GM18498 (cell line): ENCODE measurements at regions not wholly inside any gene's neighbourhood (a gene's known extent, or its start where the extent isn't known, plus 50 kb on each side); places are given as distances from the start of the nearest gene placed in this dataset.

ENCODE experiments used
- ATAC-seq: cut with Tn5 transposase; IDR thresholded peaks from one replicate; pipeline ENCODE4 v1.9.1; 2021; ENCODE audit warnings: mild to moderate bottlenecking, moderate library complexity; ENCODE audit not compliant: unreplicated experiment

DNA sequence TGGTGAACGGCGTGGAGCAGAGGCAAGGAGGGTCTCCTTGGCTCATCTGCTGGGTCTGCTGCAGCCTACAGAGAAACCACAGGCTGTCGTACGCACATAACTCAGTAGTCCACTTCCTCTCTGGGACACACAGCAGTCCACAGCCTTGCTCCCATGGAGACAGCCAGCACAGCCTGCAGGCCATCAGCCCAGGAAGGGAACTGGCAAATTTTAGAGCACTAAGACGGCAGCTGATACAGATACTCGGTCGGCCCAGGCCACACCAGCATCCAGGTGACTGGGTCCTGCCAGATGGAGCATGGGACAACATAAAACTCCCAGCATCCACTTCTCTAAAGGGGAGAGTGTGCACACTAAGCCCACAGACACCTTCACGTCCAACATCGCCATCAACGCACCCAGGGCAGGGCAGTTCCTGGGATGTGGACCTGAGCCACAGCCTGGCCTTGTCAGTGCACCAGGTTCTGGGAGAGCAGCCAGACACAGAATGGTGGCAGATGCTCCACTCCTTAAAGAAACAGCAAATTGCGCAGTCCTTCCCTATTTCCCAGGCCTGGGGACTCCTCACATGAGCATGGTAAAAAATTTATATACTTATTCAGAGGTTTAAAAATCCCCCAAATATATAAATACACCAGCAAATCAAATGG lies 247.1 kb upstream of the RAB4A start:
- no peak for ATAC-seq

DNA sequence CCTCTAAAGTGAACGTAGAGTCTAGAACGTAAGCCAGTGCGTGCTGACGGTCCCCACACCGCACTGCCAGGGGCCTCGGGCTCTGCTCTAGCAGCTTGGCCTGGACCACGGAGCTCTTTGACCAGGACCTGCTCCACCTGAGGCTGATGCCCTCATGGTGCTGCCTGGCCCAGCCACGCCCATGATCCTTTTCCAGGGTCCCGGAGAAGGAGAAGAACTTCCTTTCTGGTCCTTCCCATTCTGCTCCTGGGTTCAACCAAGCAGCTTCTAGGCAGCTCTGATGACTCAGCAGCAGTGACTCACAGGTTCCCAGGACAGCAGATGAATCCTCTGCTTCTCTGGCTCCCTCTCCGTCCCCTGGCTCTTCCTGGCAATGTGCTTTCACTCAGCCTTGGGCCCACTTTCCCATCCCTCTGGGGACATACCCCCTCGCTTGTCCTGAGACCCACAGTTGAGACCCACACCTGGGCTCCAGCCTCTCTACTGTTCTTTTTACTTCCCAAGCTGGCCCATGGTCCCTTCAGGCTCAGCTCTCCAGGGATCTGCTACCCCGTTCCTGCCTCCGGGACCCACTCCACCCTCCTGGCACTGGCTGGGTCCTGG lies 246.3 kb upstream of the RAB4A start:
- ATAC-seq, result no peak

DNA sequence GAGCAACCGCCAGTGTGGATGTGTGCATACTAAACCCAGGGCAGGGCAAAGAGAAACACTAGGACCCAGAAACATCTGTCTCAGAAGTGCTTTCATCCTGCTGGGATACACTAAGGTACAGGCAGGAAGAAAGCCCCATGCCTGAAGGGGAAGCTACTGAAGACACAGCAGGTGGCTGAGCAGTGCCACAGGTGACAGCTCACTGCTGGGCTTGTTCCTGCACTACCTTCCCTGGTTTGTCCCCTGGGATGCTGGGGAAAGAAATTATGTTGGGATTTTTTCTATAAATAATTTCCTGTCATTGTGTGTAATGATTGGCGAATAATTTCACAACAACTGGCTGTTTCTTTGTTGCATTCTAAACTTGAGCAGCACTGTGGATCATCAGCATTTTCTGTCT lies 245.3 kb upstream of the RAB4A start:
- ATAC-seq, result no peak

DNA sequence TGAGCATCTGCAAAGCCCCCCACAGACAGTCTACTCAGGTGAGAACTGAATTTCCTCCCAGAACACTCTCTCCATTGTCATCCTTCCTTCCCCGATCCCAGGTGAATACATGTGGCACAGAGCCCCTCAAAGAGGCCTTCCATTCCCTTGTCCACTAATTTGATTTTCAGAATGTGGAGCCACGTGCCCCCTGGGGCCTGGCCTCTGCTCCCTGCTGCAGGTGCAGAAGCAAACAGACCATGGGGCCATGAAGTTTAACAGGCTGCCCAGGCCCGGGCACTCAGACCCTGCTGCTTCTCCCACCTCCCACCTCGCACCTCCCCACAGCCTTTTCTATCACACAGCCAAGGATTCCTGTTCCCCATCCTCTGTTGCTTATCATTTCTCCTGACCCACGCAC lies 243.8 kb upstream of the RAB4A start:
- ATAC-seq, result no peak

DNA sequence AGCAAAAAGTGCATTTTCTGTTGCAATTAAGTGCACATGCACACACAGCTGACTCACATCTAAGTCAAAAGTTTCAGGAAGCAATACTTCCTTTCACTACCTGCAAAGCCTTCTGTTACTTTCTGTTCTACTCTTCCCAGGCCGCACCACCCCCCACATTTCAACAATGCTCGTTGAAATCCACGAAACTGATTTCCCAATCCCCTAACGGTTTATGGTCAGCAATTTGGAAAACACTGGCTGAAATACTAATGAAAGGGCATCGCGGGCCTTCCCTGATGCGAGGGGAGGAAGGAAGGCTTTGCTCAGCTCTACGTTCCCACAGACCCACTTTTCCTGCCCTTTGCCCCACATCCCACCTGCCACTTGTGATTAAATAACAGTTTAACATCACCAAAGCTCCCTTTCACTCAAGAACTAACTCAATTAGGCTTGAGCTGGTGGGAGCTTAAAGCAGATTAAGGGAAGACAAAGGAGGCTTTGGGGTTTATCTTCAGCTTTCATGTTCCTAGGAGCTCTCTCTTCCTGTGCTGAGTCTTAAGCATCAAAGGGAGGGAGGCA lies 243.2 kb upstream of the RAB4A start:
- peak; percentile 62 for ATAC-seq

DNA sequence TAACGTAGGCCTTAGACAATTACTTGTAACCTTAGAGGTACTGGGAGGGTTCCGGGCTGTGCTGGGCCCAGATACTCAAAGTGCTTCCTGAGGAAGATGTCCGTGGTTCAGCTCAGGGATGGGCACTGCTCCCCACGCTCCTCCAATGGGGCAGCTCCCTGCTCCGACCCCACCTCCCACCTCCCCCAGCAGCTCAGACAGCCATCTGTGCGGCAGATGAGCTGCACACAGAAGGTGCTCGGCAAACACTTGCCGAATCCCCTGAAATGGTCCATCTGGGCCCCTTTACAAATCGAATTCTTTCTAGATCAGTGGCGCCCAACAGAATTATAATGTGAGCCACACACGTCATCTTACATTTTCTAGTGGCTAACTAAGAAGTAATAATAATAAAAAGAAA lies 242.4 kb upstream of the RAB4A start:
- ATAC-seq, result no peak

DNA sequence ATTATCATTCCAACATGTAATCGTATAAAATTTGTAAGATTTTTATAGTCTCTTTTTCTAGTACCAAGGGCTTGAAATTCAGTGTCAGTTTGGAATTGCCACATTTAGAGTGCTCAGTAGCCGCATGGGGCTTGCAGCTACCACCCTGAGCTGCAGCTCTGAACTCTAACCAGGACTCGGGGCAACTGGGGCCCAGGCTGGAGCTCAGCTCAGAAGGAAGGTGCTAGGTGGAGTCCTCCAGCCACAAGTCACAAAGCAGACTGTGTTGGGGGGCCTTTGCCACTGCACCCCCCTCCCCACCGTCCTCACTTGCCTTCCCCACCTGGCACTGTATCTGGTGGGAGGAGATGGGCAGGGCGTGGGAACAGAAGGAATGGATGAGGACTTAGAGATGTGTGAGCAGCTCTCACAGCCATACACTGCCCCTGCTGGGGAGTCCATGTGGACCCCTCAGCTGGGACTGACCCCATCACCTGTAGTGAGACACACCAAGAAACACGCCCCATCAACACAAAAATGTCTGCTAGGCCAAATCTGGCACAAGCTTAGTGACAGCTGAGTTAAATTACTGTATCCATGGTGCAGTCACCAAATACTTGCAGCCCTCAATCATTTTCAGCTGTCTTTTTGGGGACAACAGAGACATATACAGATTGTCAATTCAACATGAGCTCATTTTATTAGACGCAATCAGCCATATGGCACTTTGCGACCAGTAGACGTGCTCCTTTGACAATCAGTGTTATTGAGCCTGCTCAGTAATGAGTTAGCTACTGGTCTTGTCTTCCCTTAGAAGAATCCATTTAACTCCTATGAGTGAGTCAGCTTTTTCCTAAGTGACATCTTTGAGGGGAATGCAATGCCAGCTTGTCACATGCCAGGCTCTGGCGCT lies 241.7 kb upstream of the RAB4A start:
- ATAC-seq, result no peak

DNA sequence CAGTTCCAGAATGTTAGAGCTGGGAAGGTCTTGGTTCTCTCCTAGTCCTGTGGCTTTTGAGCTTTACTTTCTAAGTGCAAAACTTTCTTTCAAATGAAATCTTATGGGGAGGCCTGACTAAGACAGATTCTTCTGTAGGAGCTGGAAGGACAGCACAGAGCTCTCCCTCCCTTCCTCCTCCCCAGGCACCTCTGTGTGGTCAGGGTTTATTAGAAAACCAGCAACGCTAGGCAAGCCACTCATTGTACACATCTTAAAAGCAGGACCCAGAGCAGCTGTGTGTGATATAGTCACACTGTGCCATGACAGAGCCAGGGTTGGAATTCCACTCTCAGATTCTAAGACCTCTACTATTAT lies 241.1 kb upstream of the RAB4A start:
- ATAC-seq, result no peak

DNA sequence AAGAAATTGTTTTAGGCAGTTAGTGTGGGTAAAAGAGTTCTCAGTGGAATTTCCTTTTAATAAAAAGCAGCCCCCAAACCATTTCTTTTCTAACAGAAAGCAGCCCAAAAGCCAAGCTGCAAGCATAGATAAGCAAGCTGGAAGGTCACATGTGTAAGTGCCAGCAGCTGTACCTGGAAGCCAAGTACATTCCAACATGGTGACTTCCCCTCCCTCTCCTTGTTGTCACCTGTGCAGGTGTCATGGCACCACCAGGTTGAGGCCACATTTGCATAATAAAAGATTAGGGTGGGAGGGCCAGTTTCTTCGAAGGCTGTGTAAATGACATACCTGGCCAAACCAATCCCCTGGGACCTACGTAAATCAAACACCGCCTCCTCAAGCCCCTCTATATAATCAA lies 240.3 kb upstream of the RAB4A start:
- no peak for ATAC-seq

DNA sequence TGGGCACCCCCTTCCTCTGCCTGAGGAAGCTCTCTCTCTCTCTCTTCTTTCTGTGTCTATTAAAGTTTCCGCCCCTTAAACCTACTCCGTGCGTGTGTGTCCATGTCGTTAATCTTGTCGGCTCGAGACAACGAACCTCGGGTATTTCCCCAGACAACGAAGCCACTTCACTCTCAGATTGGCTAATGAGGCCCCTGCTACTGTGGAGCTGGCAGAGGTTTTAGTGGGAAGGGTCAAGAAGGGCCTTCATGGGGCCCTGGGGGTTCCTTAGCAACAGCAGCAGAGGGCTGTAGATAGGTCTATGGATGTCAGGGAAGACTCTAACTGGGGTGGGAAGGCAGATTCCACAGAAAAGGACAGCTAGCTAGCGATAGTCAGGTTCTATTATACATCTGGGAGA lies 239.8 kb upstream of the RAB4A start:
- no peak for ATAC-seq

DNA sequence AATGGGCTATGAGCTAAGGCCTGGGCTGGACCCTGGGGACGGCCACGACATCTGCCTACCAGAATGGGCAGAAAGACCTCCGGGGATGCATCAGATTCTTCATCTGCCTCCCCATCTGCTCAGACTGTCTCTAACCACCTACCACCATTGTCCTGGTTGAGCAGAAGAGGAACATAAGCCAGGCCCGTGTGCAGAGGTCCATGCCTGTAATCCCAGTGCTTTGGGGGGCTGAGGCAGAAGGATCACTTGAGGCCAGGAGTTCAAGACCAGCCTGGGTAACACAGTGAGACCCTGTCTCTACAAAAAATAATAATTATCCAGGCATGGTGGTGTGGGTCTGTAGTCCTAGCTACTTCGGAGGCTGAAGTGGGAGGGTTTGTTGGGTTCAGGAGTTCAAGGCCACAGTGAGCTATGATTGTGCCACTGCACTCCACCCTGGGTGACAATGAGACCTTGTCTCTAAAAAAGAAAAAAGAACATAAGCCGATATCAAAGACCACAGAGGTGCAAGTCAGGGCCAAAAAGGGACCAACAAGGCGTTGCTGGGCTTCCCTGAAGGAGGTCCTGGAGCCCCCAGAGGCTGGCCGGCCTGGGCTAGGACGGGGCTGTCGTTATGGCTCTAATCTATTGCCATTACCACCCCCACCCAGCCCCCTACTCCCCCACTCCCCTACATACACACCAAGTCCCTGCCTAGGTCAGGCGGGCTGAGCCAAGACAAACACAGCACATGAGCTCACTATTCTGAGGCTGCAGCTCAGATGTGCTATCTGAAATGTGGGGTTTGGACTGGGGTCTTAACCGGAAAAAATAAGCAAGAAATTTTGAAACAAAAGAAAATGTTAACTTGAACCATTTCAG lies 239.2 kb upstream of the RAB4A start:
- ATAC-seq, result no peak

DNA sequence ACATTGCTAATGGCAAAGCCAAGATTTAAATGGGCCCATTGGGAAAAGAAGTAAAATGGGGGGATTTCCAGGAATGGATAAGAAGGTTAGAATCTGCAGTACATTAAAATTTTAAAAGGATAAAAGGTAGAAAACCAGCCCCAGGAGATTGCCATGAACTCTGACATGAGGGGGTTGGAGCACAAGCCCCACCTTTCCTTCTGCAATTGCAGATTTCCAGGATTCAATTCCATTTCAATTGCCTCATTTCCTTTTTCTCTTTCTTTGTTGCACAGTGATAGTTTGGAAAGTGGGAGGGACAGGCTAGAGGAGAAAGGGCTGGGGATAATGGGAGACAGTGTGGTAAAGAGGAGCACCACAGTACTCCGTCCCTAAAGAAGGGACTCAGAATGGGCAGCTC lies 238.5 kb upstream of the RAB4A start:
- ATAC-seq, result no peak

DNA sequence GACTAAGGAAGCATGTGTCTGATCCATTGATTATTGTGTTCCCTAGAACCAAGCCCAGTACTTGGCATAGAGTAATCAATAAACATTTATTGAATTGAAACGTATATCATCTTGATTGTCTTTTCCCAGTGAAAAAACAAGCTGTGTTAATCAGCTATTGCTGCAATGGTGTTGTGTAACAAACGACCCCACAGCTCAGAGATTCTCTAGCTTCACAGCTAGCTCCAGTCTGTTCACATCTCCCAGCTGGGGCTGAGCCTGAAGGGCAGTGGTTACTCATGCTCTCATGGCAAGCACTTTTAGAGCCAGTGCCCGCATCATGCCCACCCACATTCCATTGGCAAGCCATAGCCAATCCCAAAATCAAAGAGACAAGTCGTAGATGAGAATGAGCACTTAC lies 237.4 kb upstream of the RAB4A start:
- no peak for ATAC-seq

DNA sequence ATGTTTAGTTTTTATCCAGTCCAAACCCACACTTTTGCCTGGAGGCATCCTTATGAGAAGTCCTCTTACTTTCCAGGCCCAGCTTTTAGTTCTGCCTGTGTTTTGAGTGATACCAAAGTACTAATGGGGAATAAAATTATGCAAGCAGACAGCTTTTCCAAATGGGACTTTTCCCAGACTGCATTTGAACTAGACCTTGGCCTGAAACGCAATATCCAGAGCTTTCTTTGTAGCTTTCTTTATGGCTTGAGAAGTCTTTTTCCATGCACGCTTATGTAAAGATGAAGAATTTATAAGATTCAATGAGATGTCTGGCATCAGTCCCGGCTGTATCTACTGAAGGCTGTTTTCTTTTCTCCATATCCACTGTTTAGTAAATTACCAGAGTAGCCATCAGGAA lies 236.6 kb upstream of the RAB4A start:
- no peak for ATAC-seq

DNA sequence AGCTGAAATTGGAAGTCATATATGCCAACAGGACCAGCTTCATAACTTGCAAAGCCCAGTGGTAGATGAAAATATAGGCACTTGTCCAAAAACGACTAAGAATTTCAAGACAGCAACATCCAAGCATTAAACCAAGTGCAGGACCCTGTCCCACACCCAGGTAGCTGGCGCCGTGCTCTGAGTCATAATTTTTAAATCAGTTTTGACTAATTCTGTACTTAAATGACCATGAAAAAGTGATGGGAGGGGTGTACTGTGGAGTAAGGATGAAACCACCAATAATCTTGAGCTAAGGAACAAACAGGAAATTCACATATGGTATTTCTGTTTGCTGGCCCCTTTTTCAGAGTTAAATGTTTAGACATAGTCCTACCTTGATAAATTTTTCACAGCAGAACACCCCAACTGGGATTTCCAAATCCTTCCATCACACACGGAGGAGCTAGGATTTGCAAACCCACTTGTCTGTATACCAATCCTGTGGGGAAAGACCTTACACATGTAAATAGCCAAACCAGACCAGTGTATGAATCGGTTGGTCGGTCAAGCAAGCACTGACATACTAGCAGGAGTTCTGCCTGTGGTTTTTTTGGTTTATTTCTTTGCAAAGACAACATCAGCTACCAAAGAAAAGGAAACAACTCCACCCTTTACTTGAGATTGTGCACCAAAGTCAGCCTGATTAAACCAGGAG lies 235.7 kb upstream of the RAB4A start:
- peak; percentile 96 for ATAC-seq

DNA sequence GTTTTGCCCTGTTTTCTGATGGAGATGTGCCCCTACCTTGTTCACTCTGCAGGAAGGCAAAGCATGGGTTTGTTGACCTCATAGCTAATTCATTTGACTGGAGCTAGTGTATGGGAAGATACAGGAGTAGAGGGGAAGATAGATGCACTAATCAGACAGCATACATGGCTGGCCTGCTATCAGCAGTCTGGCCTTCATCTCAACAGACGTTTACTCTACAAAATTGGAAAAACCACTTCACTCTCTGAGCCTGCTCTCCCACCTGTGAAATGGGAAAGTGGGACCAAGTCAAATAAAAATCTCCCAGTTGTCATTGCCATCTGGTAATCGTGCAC lies 235.2 kb upstream of the RAB4A start:
- ATAC-seq, result peak; percentile 37

DNA sequence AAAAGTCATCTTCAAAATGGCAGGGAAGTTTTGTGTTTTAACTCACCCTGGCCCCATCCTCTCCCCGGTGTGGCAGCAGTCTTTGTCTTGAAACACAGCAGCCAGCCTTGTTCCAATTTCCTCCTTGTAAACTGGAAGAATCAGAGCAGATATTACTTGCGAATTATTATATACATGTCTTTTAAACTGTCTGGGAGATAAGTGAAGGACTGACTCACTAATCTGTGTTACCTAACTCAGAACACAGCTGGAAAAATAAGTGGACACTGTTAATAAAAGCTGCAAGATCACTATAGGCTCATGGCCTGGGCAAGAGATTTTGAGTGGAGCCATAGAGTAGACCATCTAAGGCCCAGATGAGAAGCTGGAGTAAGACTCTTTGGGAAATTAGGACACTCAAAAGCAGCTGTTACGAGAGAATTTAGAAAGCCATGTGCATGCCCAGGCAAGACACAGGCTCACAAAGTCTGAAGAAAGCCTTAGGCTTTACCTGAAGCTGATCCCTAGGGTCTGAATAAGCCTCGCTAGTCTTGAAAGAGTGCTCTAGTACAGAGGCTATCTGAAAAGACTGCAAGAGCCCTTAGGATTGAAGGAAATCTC lies 233.0 kb upstream of the RAB4A start:
- ATAC-seq, result no peak

DNA sequence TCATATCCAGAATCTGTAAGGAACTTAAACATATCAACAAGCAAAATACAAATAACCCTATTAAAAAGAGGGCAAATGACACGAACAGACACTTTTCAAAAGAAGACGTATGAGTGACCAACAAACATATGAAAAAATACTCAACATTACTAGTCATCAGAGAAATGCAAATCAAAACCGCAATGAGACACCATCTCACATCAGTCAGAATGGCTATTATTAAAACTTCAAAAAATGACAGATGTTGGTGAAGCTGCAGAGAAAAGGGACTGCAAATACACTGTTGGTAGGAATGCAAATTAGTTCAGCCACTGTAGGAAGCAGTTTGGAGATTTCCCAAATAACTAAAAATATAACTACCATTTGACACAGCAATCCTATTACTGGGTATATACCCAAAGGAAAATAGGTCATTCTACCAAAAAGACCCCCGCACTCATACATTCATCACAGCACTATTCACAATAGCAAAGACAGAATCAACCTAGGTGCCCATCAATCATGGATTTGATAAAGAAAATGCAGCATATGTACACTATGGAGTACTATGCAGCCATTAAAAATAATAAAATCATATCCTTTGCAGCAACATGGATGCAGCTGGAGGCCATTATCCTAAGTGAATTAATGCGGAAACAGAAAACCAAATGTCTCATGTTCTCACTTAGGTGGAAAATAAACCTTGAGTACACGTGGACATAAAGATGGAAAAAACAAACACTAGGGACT lies 230.1 kb upstream of the RAB4A start:
- no peak for ATAC-seq

DNA sequence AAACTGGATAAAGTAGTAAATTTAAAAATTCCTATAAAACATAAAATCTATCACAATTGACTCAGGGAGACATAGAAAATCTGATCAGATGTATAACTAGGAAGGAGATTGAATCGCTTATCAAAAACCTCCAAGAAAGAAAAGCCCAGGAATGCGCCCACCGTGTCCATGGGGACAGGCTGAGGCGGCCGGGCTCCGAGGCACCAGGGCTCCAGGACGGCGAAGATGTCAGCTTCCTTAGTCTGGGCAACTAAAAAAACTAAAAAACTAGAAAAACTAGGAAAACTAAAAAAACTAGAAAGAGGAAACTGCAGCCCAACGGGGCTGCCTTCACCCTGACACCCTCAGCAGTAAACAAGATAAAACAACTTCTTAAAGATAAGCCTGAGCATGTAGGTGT lies 229.0 kb upstream of the RAB4A start:
- no peak for ATAC-seq
